ENCODE measurements at regions not wholly inside any gene's neighbourhood (a gene's known extent, or its start where the extent isn't known, plus 50 kb on each side); places are given as distances from the start of the nearest gene placed in this dataset.

GRCh38 chr2:71923143-71923525 is 224.5 kb downstream of the CYP26B1 start:
- no peaks in the 10 kb centered on the region for H3K27me3 ChIP-seq (ENCODE audit: control insufficient read depth, insufficient read depth, low read length)
- CTCF ChIA-PET: interaction anchor here (0.5 to 1.3 kb wide), 4 partner anchors 32 to 656 kb away, joined by 3 to 17 read pairs (median 5); no protein-coding TSS in a partner anchor
- no peaks in the 10 kb centered on the region; the same call in 1 of the 2 replicates for H3K9me3 ChIP-seq (ENCODE audit: control insufficient read depth, insufficient read depth, low read depth, low read length)
- no peak overlapping the region for H3K4me3 ChIP-seq (ENCODE audit: low read depth in 2 of 2, low read length in 2 of 2)
- no peak overlapping the region for H3K27ac ChIP-seq (ENCODE audit: low read length)
- BruUV-seq (replicated peaks): no TSS peak
- DNase-seq (ENCODE audit: low read depth, low spot score) (no peak), ATAC-seq (no peak)
- POLR2A ChIA-PET: no interaction called here
- no peaks in the 10 kb centered on the region for H3K4me1 ChIP-seq (ENCODE audit: control insufficient read depth, insufficient read depth, low read length)
- intact Hi-C loops (cut with micrococcal nuclease; ENCODE audit: unreplicated experiment) (loop anchor here (10.0 kb wide), 2 partner anchors 652 to 822 kb away; no protein-coding TSS in a partner anchor), in situ Hi-C loops (cut with HindIII; ENCODE audit: low pct_unique_long_range_greater_than_20kb, low sequenced_read_pairs) (no loop called here)
- H3K36me3 ChIP-seq (ENCODE audit: control insufficient read depth, insufficient read depth, low read length): no peaks in the 10 kb centered on the region
- TF ChIP-seq REST (IDR thresholded peaks at IDR 0.05; ENCODE audit: insufficient read depth in 1 of 2, low read depth in 2 of 2, low read length in 1 of 2): no peak
- TF ChIP-seq POLR2AphosphoS5 (IDR thresholded peaks at IDR 0.05; ENCODE audit: low read depth, low read length): no peak
- TF ChIP-seq CTCF (IDR thresholded peaks at IDR 0.05): no peak

GRCh38 chr2:71922499-71923142 is 225.0 kb downstream of the CYP26B1 start:
- no TSS peak for BruUV-seq (replicated peaks)
- intact Hi-C loops (cut with micrococcal nuclease; ENCODE audit: unreplicated experiment) (loop anchor here (10.0 kb wide), 2 partner anchors 652 to 822 kb away; no protein-coding TSS in a partner anchor), in situ Hi-C loops (cut with HindIII; ENCODE audit: low pct_unique_long_range_greater_than_20kb, low sequenced_read_pairs) (no loop called here)
- Histone ChIP-seq H3K4me1 (ENCODE audit: control insufficient read depth, insufficient read depth, low read length) (no peaks in the 10 kb centered on the region), H3K4me3 (ENCODE audit: low read depth in 2 of 2, low read length in 2 of 2) (no peak overlapping the region), H3K27ac (ENCODE audit: low read length) (no peak overlapping the region), H3K9me3 (ENCODE audit: control insufficient read depth, insufficient read depth, low read depth, low read length) (no peaks in the 10 kb centered on the region; the same call in 1 of the 2 replicates), H3K36me3 (ENCODE audit: control insufficient read depth, insufficient read depth, low read length) (no peaks in the 10 kb centered on the region), H3K27me3 (ENCODE audit: control insufficient read depth, insufficient read depth, low read length) (no peaks in the 10 kb centered on the region)
- ATAC-seq (no peak), DNase-seq (ENCODE audit: low read depth, low spot score) (no peak)
- ChIA-PET POLR2A (no interaction called here), CTCF (no interaction called here)
- TF ChIP-seq SIN3A (IDR thresholded peaks at IDR 0.05; ENCODE audit: borderline replicate concordance, insufficient read depth, low read depth, low read length) (no peak), REST (IDR thresholded peaks at IDR 0.05; ENCODE audit: insufficient read depth in 1 of 2, low read depth in 2 of 2, low read length in 1 of 2) (no peak), CTCF (IDR thresholded peaks at IDR 0.05) (no peak), POLR2AphosphoS5 (IDR thresholded peaks at IDR 0.05; ENCODE audit: low read depth, low read length) (no peak), TCF7L2 (IDR thresholded peaks at IDR 0.05; ENCODE audit: low read depth, low read length) (no peak)
